WERI-Rb-1 (cell line): ENCODE measurements at regions not wholly inside any gene's neighbourhood (a gene's known extent, or its start where the extent isn't known, plus 50 kb on each side); places are given as distances from the start of the nearest gene placed in this dataset.

Experiments used
- DNase-seq: peaks from one replicate; pipeline ENCODE4 v3.0.0-alpha.2; 2020
- H3K27ac ChIP-seq: fragments of 250-450 bp; sonication (Bioruptor Pico); 2 replicates; pipeline ENCODE4 v1.5.1; 2020; ENCODE audit warnings: mild to moderate bottlenecking, moderate library complexity
- H3K27me3 ChIP-seq: fragments of 250-450 bp; sonication (Bioruptor Pico); 2 replicates; pipeline ENCODE4 v1.5.1; 2021; ENCODE audit warnings: mild to moderate bottlenecking, low read depth, moderate library complexity; ENCODE audit not compliant: insufficient read depth, severe bottlenecking
- H3K36me3 ChIP-seq: fragments of 250-450 bp; sonication (Bioruptor Pico); 2 replicates; pipeline ENCODE4 v1.5.1; 2020; ENCODE audit warnings: mild to moderate bottlenecking, moderate library complexity
- H3K4me3 ChIP-seq: 2 replicates; pipeline ENCODE4 v1.5.1; 2011; ENCODE audit warnings: low read depth, mild to moderate bottlenecking, control low read depth, low read length
- H3K9me3 ChIP-seq: fragments of 250-450 bp; sonication (Bioruptor Pico); 2 replicates; pipeline ENCODE4 v1.5.1; 2021; ENCODE audit warnings: mild to moderate bottlenecking, moderate library complexity; ENCODE audit not compliant: severe bottlenecking
- TF ChIP-seq, protein P1 (sequence below): IDR thresholded peaks from 2 replicates; pipeline ENCODE4 v1.5.1; 2011; ENCODE audit warnings: low read depth, mild to moderate bottlenecking, control low read depth, inconsistent platforms, low read length

DNA sequence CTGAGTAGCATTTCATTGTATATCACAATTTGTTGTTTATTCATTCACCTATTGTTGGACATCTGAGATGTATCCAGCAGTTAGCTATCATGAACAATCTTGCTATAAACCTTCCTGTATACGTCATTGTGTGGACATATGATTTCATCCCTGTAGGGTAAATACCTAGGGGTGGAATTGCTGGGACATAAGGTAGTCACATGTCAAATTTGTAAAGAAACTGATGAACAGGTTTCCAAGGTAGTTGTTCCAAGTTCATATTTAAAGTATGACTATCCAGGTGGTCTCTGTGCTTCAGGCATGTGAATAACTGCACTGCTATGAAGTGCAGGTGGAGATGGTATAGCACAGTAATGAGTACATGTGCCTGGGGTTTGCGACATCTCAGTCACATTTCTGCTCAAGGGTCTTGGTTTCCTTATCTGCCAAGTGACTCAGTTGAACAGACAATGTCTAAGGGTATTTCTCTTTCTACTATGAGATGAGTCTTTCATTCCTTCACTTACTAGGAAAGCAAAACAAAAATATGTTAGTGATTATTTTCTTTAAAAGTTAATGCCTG is 229.0 kb upstream of the HES1 start:
- Histone ChIP-seq H3K27ac (no peak overlapping the region), H3K27me3 (no peaks in the 10 kb centered on the region), H3K36me3 (no peaks in the 10 kb centered on the region), H3K4me3 (no peak overlapping the region), H3K9me3 (no peaks in the 10 kb centered on the region)
- TF ChIP-seq, protein P1, sequence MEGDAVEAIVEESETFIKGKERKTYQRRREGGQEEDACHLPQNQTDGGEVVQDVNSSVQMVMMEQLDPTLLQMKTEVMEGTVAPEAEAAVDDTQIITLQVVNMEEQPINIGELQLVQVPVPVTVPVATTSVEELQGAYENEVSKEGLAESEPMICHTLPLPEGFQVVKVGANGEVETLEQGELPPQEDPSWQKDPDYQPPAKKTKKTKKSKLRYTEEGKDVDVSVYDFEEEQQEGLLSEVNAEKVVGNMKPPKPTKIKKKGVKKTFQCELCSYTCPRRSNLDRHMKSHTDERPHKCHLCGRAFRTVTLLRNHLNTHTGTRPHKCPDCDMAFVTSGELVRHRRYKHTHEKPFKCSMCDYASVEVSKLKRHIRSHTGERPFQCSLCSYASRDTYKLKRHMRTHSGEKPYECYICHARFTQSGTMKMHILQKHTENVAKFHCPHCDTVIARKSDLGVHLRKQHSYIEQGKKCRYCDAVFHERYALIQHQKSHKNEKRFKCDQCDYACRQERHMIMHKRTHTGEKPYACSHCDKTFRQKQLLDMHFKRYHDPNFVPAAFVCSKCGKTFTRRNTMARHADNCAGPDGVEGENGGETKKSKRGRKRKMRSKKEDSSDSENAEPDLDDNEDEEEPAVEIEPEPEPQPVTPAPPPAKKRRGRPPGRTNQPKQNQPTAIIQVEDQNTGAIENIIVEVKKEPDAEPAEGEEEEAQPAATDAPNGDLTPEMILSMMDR = no peak
- DNase-seq = no peak

DNA sequence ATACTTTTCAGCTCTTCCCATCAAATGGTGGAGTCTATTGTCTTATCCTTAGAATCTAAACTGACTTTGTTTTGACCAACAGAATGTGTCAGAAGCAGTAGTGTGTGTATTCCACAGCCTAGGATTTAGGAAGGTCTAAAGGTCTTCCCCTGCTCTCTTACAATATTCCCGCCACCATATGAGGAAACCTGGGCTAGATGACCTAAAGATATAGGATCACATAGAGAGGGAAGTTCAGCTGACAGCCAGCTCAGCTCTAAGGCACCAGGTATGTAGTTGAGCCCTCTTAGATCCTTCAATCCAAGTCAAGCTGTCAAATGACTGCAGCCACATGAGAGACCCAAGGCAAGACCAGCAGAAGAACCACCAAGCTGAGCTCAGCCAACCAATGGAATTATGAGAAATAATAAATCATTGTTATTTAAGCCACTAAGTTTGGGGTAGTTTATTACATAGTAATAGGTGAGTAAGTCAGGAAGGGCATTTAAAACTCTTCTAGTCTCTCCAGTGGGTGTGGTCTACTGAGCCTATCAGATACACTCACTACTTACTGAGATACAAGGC is 227.7 kb upstream of the HES1 start:
- TF ChIP-seq, protein P1 = no peak
- Histone ChIP-seq H3K27me3 (no peaks in the 10 kb centered on the region), H3K36me3 (no peaks in the 10 kb centered on the region), H3K4me3 (no peak overlapping the region), H3K27ac (no peak overlapping the region), H3K9me3 (no peaks in the 10 kb centered on the region)
- no peak for DNase-seq

- no peak overlapping the region for H3K27ac ChIP-seq
- H3K9me3 ChIP-seq = no peaks in the 10 kb centered on the region
- DNase-seq = no peak
- no peaks in the 10 kb centered on the region for H3K36me3 ChIP-seq
- no peaks in the 10 kb centered on the region for H3K27me3 ChIP-seq
- H3K4me3 ChIP-seq = no peak overlapping the region
- TF ChIP-seq, protein P1 = no peak
Observed at GRCh38 chr3:193909387-193909786, 226.6 kb upstream of the HES1 start.

DNA sequence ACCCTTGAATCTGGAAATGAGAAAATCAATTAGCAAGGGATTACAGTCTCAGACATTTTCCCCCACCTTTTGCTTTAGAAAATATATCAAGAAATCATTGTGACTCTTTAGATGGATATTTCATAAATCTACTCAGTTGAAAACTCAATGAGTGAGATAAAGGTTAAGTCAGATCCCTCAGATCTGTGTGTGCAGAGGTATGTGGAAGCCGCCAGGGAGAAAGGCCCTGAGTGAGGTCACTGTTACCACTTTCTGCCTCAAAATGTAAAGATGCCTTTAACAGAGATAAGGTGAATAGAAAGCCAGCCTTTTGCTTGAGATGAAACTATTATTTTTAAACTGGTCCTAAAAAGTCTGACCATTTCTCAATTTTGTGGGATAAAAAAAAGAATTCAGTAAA is 225.6 kb upstream of the HES1 start:
- no peak overlapping the region for H3K4me3 ChIP-seq
- H3K27ac ChIP-seq = no peak overlapping the region
- TF ChIP-seq, protein P1 = no peak
- no peaks in the 10 kb centered on the region for H3K36me3 ChIP-seq
- DNase-seq = no peak
- H3K9me3 ChIP-seq = no peaks in the 10 kb centered on the region
- H3K27me3 ChIP-seq = no peaks in the 10 kb centered on the region

DNA sequence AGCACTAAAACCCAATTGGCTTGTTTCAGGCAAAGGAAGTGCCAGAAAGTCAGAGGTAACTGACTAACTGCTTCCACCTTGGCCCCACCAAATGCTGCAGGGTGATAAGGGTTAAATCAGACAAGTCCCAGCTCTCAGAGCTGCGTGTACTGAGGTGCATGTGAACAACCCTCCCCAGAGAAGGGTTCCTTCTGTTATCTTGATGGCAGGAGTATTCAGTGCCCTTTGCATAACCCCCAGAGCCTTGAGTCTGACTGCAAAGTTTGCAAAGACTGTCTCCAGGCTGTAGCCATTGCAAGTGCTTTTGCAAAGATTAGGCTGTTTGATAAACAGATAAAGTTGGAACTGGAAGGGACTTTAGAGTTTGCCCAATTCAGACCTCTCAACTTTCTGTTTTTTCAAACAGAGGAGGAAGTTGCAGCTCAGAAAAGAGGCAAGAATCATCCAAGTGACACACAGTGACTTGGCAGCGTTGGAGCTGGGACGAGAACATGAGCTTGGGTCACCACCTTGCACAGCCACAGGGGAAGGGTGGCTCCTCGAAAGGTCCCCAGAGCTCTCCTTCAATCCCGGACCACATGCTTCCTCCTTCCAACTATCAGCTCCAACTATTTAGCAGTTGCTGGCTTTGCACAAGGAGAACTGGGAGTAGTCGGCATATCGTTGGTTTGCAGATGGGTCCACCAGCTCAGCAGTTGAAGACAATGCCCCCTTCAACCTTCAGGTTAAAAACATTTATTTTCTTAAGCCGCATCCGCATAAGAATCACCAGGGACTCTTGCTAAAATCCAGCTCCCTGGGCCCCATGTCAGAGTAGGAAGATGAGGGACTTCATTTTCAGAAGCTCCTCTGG is 224.8 kb upstream of the HES1 start:
- Histone ChIP-seq H3K27me3 (no peaks in the 10 kb centered on the region), H3K9me3 (no peaks in the 10 kb centered on the region), H3K36me3 (no peaks in the 10 kb centered on the region), H3K27ac (no peak overlapping the region), H3K4me3 (no peak overlapping the region)
- TF ChIP-seq, protein P1 = no peak
- no peak for DNase-seq
